ENCODE measurements at regions not wholly inside any gene's neighbourhood (a gene's known extent, or its start where the extent isn't known, plus 50 kb on each side); places are given as distances from the start of the nearest gene placed in this dataset.

DNA sequence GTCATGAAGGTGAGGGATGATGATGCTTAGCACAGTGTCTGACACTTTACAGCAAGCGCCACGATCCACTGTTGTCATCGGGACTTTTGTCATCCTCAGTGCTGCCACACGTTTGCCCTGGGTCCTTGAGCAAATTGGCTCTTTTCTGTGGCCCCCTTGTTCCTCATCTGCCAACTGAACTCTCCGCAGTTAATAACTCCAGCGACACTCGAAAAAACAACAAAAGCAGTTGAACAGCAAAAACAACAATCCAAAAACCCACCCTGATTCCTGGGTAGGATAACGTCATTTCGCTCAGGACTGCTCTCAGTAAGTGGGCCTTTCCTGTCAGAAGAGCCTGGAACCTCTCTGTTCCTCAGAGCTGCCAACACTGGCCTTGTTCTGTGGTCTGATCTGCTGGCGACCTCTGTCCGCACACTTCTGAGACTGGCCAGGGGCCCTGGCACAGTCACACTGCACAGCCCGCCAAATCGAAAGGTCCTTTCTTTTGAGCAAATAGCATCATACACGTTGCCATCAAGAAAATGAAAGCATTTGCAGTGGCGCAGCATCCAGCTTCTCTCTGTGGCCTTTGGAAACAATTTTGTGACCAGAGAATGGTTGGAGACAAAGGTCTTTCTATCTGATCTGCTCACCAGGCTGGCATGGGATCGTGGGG is 79.9 kb upstream of the SYT13 start:
- no peak overlapping the region for H3K4me3 Mint-ChIP-seq
- ATAC-seq (no peak), DNase-seq (ENCODE audit: low spot score) (no peak)
- no peak overlapping the region for H3K27ac Mint-ChIP-seq
- CTCF ChIA-PET = interaction anchor here (1.7 to 2.5 kb wide), 3 partner anchors 289 to 406 kb away, joined by 5 to 9 read pairs (median 8); no protein-coding TSS in a partner anchor
- POLR2A ChIA-PET = interaction anchor here (0.6 kb wide), 1 partner anchor 136 kb away, joined by 3 read pairs; no protein-coding TSS in a partner anchor
- no peaks in the 10 kb centered on the region for H3K36me3 Mint-ChIP-seq
- peaks cover 11% of the 10 kb centered on the region for H3K27me3 Mint-ChIP-seq (ENCODE audit: low read depth)
- peaks cover 3% of the 10 kb centered on the region for H3K4me1 Mint-ChIP-seq
- no peaks in the 10 kb centered on the region for H3K9me3 Mint-ChIP-seq
- TF ChIP-seq ZMAT4 (CRISPR knock-in tag; IDR thresholded peaks at IDR 0.05) (no peak), OVOL2 (CRISPR knock-in tag; IDR thresholded peaks at IDR 0.05; ENCODE audit: borderline replicate concordance) (no peak), SMAD3 (CRISPR knock-in tag; IDR thresholded peaks at IDR 0.05; ENCODE audit: borderline replicate concordance) (no peak), NFYB (CRISPR knock-in tag; conservative IDR thresholded peaks at IDR 0.05; ENCODE audit: low read depth) (no peak), FOXJ3 (CRISPR knock-in tag; IDR thresholded peaks at IDR 0.05; ENCODE audit: borderline replicate concordance) (no peak), HMGA2 (CRISPR knock-in tag; IDR thresholded peaks at IDR 0.05) (no peak), USF2 (CRISPR knock-in tag; IDR thresholded peaks at IDR 0.05) (no peak)
- TF ChIP-seq, protein P1, sequence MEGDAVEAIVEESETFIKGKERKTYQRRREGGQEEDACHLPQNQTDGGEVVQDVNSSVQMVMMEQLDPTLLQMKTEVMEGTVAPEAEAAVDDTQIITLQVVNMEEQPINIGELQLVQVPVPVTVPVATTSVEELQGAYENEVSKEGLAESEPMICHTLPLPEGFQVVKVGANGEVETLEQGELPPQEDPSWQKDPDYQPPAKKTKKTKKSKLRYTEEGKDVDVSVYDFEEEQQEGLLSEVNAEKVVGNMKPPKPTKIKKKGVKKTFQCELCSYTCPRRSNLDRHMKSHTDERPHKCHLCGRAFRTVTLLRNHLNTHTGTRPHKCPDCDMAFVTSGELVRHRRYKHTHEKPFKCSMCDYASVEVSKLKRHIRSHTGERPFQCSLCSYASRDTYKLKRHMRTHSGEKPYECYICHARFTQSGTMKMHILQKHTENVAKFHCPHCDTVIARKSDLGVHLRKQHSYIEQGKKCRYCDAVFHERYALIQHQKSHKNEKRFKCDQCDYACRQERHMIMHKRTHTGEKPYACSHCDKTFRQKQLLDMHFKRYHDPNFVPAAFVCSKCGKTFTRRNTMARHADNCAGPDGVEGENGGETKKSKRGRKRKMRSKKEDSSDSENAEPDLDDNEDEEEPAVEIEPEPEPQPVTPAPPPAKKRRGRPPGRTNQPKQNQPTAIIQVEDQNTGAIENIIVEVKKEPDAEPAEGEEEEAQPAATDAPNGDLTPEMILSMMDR (IDR thresholded peaks at IDR 0.05) = no peak

GRCh38 chr11:45362636-45363035 is 76.5 kb upstream of the SYT13 start:
- Mint-ChIP-seq H3K27ac (no peak overlapping the region), H3K9me3 (no peaks in the 10 kb centered on the region), H3K4me3 (no peak overlapping the region), H3K4me1 (no peaks in the 10 kb centered on the region), H3K27me3 (ENCODE audit: low read depth) (peaks cover 4% of the 10 kb centered on the region; the same call in 1 of the 2 replicates), H3K36me3 (no peaks in the 10 kb centered on the region)
- POLR2A ChIA-PET = no interaction called here
- no peak for DNase-seq (ENCODE audit: low spot score)
- no peak for ATAC-seq
- TF ChIP-seq NR1H2 (CRISPR knock-in tag; IDR thresholded peaks at IDR 0.05) (no peak), OVOL2 (CRISPR knock-in tag; IDR thresholded peaks at IDR 0.05; ENCODE audit: borderline replicate concordance) (no peak), MYBL2 (CRISPR knock-in tag; IDR thresholded peaks at IDR 0.05) (no peak), ZNF281 (CRISPR knock-in tag; IDR thresholded peaks at IDR 0.05) (no peak), MXD4 (CRISPR knock-in tag; IDR thresholded peaks at IDR 0.05; ENCODE audit: borderline replicate concordance) (no peak), ZNF263 (CRISPR knock-in tag; IDR thresholded peaks at IDR 0.05; ENCODE audit: low read depth) (no peak), SMAD3 (CRISPR knock-in tag; IDR thresholded peaks at IDR 0.05; ENCODE audit: borderline replicate concordance) (no peak)
- TF ChIP-seq, protein P2, sequence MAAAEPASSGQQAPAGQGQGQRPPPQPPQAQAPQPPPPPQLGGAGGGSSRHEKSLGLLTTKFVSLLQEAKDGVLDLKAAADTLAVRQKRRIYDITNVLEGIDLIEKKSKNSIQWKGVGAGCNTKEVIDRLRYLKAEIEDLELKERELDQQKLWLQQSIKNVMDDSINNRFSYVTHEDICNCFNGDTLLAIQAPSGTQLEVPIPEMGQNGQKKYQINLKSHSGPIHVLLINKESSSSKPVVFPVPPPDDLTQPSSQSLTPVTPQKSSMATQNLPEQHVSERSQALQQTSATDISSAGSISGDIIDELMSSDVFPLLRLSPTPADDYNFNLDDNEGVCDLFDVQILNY (CRISPR knock-in tag; IDR thresholded peaks at IDR 0.05) = no peak
- TF ChIP-seq, protein P3, sequence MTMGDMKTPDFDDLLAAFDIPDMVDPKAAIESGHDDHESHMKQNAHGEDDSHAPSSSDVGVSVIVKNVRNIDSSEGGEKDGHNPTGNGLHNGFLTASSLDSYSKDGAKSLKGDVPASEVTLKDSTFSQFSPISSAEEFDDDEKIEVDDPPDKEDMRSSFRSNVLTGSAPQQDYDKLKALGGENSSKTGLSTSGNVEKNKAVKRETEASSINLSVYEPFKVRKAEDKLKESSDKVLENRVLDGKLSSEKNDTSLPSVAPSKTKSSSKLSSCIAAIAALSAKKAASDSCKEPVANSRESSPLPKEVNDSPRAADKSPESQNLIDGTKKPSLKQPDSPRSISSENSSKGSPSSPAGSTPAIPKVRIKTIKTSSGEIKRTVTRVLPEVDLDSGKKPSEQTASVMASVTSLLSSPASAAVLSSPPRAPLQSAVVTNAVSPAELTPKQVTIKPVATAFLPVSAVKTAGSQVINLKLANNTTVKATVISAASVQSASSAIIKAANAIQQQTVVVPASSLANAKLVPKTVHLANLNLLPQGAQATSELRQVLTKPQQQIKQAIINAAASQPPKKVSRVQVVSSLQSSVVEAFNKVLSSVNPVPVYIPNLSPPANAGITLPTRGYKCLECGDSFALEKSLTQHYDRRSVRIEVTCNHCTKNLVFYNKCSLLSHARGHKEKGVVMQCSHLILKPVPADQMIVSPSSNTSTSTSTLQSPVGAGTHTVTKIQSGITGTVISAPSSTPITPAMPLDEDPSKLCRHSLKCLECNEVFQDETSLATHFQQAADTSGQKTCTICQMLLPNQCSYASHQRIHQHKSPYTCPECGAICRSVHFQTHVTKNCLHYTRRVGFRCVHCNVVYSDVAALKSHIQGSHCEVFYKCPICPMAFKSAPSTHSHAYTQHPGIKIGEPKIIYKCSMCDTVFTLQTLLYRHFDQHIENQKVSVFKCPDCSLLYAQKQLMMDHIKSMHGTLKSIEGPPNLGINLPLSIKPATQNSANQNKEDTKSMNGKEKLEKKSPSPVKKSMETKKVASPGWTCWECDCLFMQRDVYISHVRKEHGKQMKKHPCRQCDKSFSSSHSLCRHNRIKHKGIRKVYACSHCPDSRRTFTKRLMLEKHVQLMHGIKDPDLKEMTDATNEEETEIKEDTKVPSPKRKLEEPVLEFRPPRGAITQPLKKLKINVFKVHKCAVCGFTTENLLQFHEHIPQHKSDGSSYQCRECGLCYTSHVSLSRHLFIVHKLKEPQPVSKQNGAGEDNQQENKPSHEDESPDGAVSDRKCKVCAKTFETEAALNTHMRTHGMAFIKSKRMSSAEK (CRISPR knock-in tag; IDR thresholded peaks at IDR 0.05; ENCODE audit: borderline replicate concordance) = no peak
- CTCF ChIA-PET = interaction anchor here (5.4 kb wide), 1 partner anchor 9 kb away, joined by 35 read pairs; no protein-coding TSS in a partner anchor
